ENCODE measurements at regions not wholly inside any gene's neighbourhood (a gene's known extent, or its start where the extent isn't known, plus 50 kb on each side); places are given as distances from the start of the nearest gene placed in this dataset.

GRCh38 chr1:96998466-96998865, 276.9 kb downstream of the PTBP2 start:
- no peak overlapping the region for H3T11ph ChIP-seq (ENCODE audit: low read length)
- no peak overlapping the region for H4K8ac ChIP-seq (replicated peaks; ENCODE audit: insufficient read length, low read depth, low read length)
- no peak overlapping the region for H4K91ac ChIP-seq (ENCODE audit: insufficient read length, low read depth, low read length)
- H2BK20ac ChIP-seq (ENCODE audit: low read depth, low read length, poor library complexity, severe bottlenecking) = no peak overlapping the region
- H3K23me2 ChIP-seq (ENCODE audit: insufficient read length, low read depth, low read length, poor library complexity, severe bottlenecking) = no peaks in the 10 kb centered on the region
- no peak overlapping the region for H2BK120ac ChIP-seq (ENCODE audit: low read depth, low read length, poor library complexity, severe bottlenecking)
- no peak overlapping the region for H3K23ac ChIP-seq (ENCODE audit: insufficient read length, low read depth, low read length)
- no peaks in the 10 kb centered on the region for H3K27me3 ChIP-seq (ENCODE audit: insufficient read depth, low read length)
- Mint-ChIP-seq H3K9me3 (no peaks in the 10 kb centered on the region), H3K27ac (no peak overlapping the region), H3K4me1 (no peaks in the 10 kb centered on the region), H3K27me3 (ENCODE audit: low read depth) (no peaks in the 10 kb centered on the region), H3K4me3 (no peak overlapping the region), H3K36me3 (ENCODE audit: insufficient read depth in 1 of 3, low read depth in 3 of 3) (no peaks in the 10 kb centered on the region)
- H2BK12ac ChIP-seq (ENCODE audit: insufficient read length, low read depth, low read length) = no peak overlapping the region
- no peak overlapping the region for H2BK5ac ChIP-seq (ENCODE audit: insufficient read length, low read length)
- no peaks in the 10 kb centered on the region for H3K79me1 ChIP-seq (ENCODE audit: insufficient read depth, low read depth, low read length, poor library complexity, severe bottlenecking)
- H3K9me3 ChIP-seq (ENCODE audit: control insufficient read depth, low read depth, low read length) = no peaks in the 10 kb centered on the region
- no peak overlapping the region for H2AFZ ChIP-seq (ENCODE audit: low read length)
- H3K14ac ChIP-seq (ENCODE audit: insufficient read depth, low read length) = no peak overlapping the region
- no peak for DNase-seq
- no peaks in the 10 kb centered on the region for H3K4me1 ChIP-seq (ENCODE audit: insufficient read depth, low read length)
- H3K9ac ChIP-seq (ENCODE audit: extremely low read depth, insufficient read length, low read length) = no peak overlapping the region
- no peak overlapping the region for H3K27ac ChIP-seq (ENCODE audit: insufficient read length, low read depth, low read length)
- no peak overlapping the region for H3K4me2 ChIP-seq (ENCODE audit: insufficient read depth, insufficient read length, low read length)
- no CpG with 5 or more reads among the region's 3 CpGs for WGBS (ENCODE audit: extremely low coverage, insufficient read length, low lambda C conversion rate)
- H3K4ac ChIP-seq (ENCODE audit: low read depth, low read length) = no peak overlapping the region
- H3K56ac ChIP-seq (ENCODE audit: insufficient read length, low read depth, low read length) = no peak overlapping the region
- no peaks in the 10 kb centered on the region for H4K20me1 ChIP-seq (ENCODE audit: control insufficient read depth, insufficient read depth, insufficient read length)
- H2AK5ac ChIP-seq (ENCODE audit: insufficient read length, low read length) = no peak overlapping the region
- TF ChIP-seq CTCF (conservative IDR thresholded peaks at IDR 0.05) = no peak
- no peak overlapping the region for H4K5ac ChIP-seq (ENCODE audit: insufficient read length, low read depth, low read length)
- no peaks in the 10 kb centered on the region for H3K79me2 ChIP-seq (ENCODE audit: insufficient read depth, low read length)
- H3K18ac ChIP-seq (ENCODE audit: insufficient read length, low read depth, low read length) = no peak overlapping the region
- no peak overlapping the region for H2BK15ac ChIP-seq (ENCODE audit: low read depth, low read length)

Measured in H9 (cell line).